ENCODE measurements at regions not wholly inside any gene's neighbourhood (a gene's known extent, or its start where the extent isn't known, plus 50 kb on each side); places are given as distances from the start of the nearest gene placed in this dataset.

GRCh38 chr2:144026753-144027152 lies 493.2 kb downstream of the ZEB2 start:
- TF ChIP-seq, protein P1, sequence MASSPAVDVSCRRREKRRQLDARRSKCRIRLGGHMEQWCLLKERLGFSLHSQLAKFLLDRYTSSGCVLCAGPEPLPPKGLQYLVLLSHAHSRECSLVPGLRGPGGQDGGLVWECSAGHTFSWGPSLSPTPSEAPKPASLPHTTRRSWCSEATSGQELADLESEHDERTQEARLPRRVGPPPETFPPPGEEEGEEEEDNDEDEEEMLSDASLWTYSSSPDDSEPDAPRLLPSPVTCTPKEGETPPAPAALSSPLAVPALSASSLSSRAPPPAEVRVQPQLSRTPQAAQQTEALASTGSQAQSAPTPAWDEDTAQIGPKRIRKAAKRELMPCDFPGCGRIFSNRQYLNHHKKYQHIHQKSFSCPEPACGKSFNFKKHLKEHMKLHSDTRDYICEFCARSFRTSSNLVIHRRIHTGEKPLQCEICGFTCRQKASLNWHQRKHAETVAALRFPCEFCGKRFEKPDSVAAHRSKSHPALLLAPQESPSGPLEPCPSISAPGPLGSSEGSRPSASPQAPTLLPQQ (tag by site-specific recombination; IDR thresholded peaks at IDR 0.05), result no peak
- TF ChIP-seq ZSCAN16 (tag by site-specific recombination; IDR thresholded peaks at IDR 0.05), result no peak
- ChIA-PET CTCF (no interaction called here), POLR2A (no interaction called here)
- Histone ChIP-seq H3K36me3 (ENCODE audit: control insufficient read depth in 2 of 2, insufficient read depth in 1 of 2, low read length in 2 of 2) (no peaks in the 10 kb centered on the region), H3K4me3 (ENCODE audit: low read depth, low read length) (no peak overlapping the region), H3K9me3 (ENCODE audit: control insufficient read depth, insufficient read depth, low read depth, low read length) (no peaks in the 10 kb centered on the region), H3K4me1 (ENCODE audit: control insufficient read depth, insufficient read depth, low read length) (no peaks in the 10 kb centered on the region), H3K27ac (ENCODE audit: extremely low read depth, low read depth, low read length) (no peak overlapping the region)

DNA sequence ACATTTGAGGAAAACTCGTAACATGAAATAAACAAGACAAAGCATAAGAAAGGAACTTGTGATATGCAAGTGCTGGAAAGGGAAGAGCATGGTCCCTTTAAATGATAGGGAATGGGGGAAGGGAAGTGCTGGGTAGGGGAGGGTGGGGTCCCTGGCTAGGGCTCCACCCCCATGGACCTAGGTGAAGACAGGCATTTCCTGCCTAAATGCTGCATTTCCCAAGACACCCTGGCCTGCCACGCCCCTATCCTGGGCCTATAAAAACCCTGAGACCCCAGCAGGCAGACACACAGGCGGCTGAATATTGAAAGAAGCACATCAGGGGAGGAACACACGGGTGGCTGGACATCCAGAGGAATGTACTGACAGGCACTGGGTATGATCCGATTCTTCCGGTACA lies 499.9 kb downstream of the ZEB2 start:
- Histone ChIP-seq H3K9me3 (ENCODE audit: control insufficient read depth, insufficient read depth, low read depth, low read length) (no peaks in the 10 kb centered on the region), H3K4me1 (ENCODE audit: control insufficient read depth, insufficient read depth, low read length) (no peaks in the 10 kb centered on the region), H3K27ac (ENCODE audit: extremely low read depth, low read depth, low read length) (no peak overlapping the region), H3K36me3 (ENCODE audit: control insufficient read depth in 2 of 2, insufficient read depth in 1 of 2, low read length in 2 of 2) (no peaks in the 10 kb centered on the region), H3K4me3 (ENCODE audit: low read depth, low read length) (no peak overlapping the region)
- no peak for TF ChIP-seq ZNF843 (tag by site-specific recombination; IDR thresholded peaks at IDR 0.05)
- TF ChIP-seq KLF10 (tag by site-specific recombination; IDR thresholded peaks at IDR 0.05), result no peak
- TF ChIP-seq ZNF174 (tag by site-specific recombination; IDR thresholded peaks at IDR 0.05), result no peak
- TF ChIP-seq ZNF513 (tag by site-specific recombination; IDR thresholded peaks at IDR 0.05), result no peak
- TF ChIP-seq ZNF76 (tag by site-specific recombination; IDR thresholded peaks at IDR 0.05; ENCODE audit: borderline replicate concordance, low read depth), result no peak
- no peak for TF ChIP-seq REPIN1 (tag by site-specific recombination; IDR thresholded peaks at IDR 0.05; ENCODE audit: low read depth)
- TF ChIP-seq ZNF626 (tag by site-specific recombination; IDR thresholded peaks at IDR 0.05), result no peak
- TF ChIP-seq ZNF449 (tag by site-specific recombination; IDR thresholded peaks at IDR 0.05), result no peak
- TF ChIP-seq SALL2 (tag by site-specific recombination; IDR thresholded peaks at IDR 0.05; ENCODE audit: borderline replicate concordance), result no peak
- TF ChIP-seq, protein P2, sequence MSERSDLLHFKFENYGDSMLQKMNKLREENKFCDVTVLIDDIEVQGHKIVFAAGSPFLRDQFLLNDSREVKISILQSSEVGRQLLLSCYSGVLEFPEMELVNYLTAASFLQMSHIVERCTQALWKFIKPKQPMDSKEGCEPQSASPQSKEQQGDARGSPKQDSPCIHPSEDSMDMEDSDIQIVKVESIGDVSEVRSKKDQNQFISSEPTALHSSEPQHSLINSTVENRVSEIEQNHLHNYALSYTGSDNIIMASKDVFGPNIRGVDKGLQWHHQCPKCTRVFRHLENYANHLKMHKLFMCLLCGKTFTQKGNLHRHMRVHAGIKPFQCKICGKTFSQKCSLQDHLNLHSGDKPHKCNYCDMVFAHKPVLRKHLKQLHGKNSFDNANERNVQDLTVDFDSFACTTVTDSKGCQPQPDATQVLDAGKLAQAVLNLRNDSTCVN (tag by site-specific recombination; optimal IDR thresholded peaks at IDR 0.05), result no peak
- no peak for TF ChIP-seq ZBTB1 (tag by site-specific recombination; IDR thresholded peaks at IDR 0.05)
- POLR2A ChIA-PET, result no interaction called here
- CTCF ChIA-PET, result interaction anchor here (0.6 kb wide), 1 partner anchor 714 kb away, joined by 3 read pairs; no protein-coding TSS in a partner anchor

DNA sequence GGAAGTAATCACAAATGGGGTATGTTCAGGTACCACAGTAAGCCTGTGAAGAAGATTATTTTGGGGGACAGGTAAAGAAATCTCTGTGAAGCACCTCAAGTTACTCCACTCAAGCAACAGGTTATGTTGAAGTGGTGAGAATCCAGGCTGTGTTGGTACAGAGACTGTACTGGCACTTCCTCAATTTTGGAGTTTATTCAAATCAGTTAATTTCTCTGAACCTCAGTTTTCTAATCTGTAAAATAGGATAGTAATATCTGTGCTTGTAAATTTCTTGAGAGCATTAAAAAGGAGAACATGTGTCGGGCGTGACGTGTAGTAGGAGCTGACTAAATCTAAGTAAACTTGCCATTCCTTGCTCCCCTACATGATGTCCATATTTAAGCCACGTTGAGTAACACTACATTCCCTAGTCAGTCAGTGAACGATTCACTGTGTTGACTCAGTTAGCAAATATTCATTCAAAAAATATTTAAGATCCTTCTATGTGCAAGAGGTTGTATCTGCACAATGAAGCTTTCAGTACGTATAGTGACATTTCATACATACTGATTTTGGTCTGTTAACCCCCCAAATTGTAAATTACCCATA lies 504.2 kb downstream of the ZEB2 start:
- Histone ChIP-seq H3K4me3 (ENCODE audit: low read depth, low read length) (no peak overlapping the region), H3K9me3 (ENCODE audit: control insufficient read depth, insufficient read depth, low read depth, low read length) (no peaks in the 10 kb centered on the region), H3K4me1 (ENCODE audit: control insufficient read depth, insufficient read depth, low read length) (no peaks in the 10 kb centered on the region), H3K27ac (ENCODE audit: extremely low read depth, low read depth, low read length) (no peak overlapping the region), H3K36me3 (ENCODE audit: control insufficient read depth in 2 of 2, insufficient read depth in 1 of 2, low read length in 2 of 2) (no peaks in the 10 kb centered on the region)
- POLR2A ChIA-PET, result no interaction called here
- no peak for TF ChIP-seq ZNF449 (tag by site-specific recombination; IDR thresholded peaks at IDR 0.05)
- CTCF ChIA-PET, result no interaction called here
